Kidney capillary endothelial cell (primary cell): ENCODE measurements at regions not wholly inside any gene's neighbourhood (a gene's known extent, or its start where the extent isn't known, plus 50 kb on each side); places are given as distances from the start of the nearest gene placed in this dataset.
"Not testable (repeated sequence)": the region's sequence is repeated elsewhere in the genome, so short reads cannot be mapped to it uniquely, and the experiment has no call there.

Experiments
- DNase-seq: peaks from one replicate; pipeline ENCODE4 v3.0.0-alpha.2; 2018; ENCODE audit warnings: low spot score

GRCh38 chr13:76286178-76286577 is 600.0 kb downstream of the KCTD12 start:
- DNase-seq: no peak

- no peak for DNase-seq
Measured at GRCh38 chr13:76285463-76285862, 600.7 kb downstream of the KCTD12 start.

- not testable (repeated sequence) for DNase-seq
Measured at GRCh38 chr13:76279766-76280165, 606.4 kb downstream of the KCTD12 start.

- DNase-seq: no peak
Measured at GRCh38 chr13:76271728-76272232, 614.4 kb downstream of the KCTD12 start.

- DNase-seq: not testable (repeated sequence)
Measured at GRCh38 chr13:76268307-76268706, 617.9 kb downstream of the KCTD12 start.

GRCh38 chr13:76267216-76267615 is 619.0 kb downstream of the KCTD12 start:
- DNase-seq: no peak

- no peak for DNase-seq
Measured at GRCh38 chr13:76266561-76266960, 619.6 kb downstream of the KCTD12 start.

- no peak for DNase-seq
Measured at GRCh38 chr13:76250211-76250610, 614.1 kb downstream of the LMO7 start.

- DNase-seq: no peak
Measured at GRCh38 chr13:76245920-76246319, 609.8 kb downstream of the LMO7 start.

- DNase-seq: no peak
Measured at GRCh38 chr13:76245211-76245610, 609.1 kb downstream of the LMO7 start.

GRCh38 chr13:76243120-76243519 is 607.0 kb downstream of the LMO7 start:
- not testable (repeated sequence) for DNase-seq

- DNase-seq: no peak
Measured at GRCh38 chr13:76239031-76239680, 603.0 kb downstream of the LMO7 start.

GRCh38 chr13:76231522-76232167 is 595.5 kb downstream of the LMO7 start:
- DNase-seq: no peak

- no peak for DNase-seq
Measured at GRCh38 chr13:76229281-76229680, 593.2 kb downstream of the LMO7 start.

GRCh38 chr13:76226941-76227340 is 590.8 kb downstream of the LMO7 start:
- DNase-seq: no peak

GRCh38 chr13:76225815-76226489 is 589.8 kb downstream of the LMO7 start:
- no peak for DNase-seq

- DNase-seq: no peak
Measured at GRCh38 chr13:76223999-76224398, 587.9 kb downstream of the LMO7 start.

- no peak for DNase-seq
Measured at GRCh38 chr13:76223565-76223964, 587.4 kb downstream of the LMO7 start.

- DNase-seq: no peak
Measured at GRCh38 chr13:76222511-76222910, 586.4 kb downstream of the LMO7 start.

- no peak for DNase-seq
Measured at GRCh38 chr13:76216729-76217128, 580.6 kb downstream of the LMO7 start.

GRCh38 chr13:76214001-76214400 is 577.9 kb downstream of the LMO7 start:
- no peak for DNase-seq

GRCh38 chr13:76213423-76213904 is 577.3 kb downstream of the LMO7 start:
- DNase-seq: no peak

- no peak for DNase-seq
Measured at GRCh38 chr13:76210262-76210661, 574.1 kb downstream of the LMO7 start.
